OCI-LY1 (cell line): ENCODE measurements at regions not wholly inside any gene's neighbourhood (a gene's known extent, or its start where the extent isn't known, plus 50 kb on each side); places are given as distances from the start of the nearest gene placed in this dataset.

ENCODE experiments used
- H2AFZ ChIP-seq: fragments of 200-600 bp; sonication (generic), shearing (Covaris generic); 2 replicates; pipeline ENCODE4 v1.6.0; 2014; ENCODE audit warnings: antibody characterized with exemption, mild to moderate bottlenecking, low read length
- H3F3A ChIP-seq: fragments of 200-600 bp; sonication (generic), shearing (Covaris generic); 2 replicates; pipeline ENCODE4 v1.6.0; 2014; ENCODE audit warnings: mild to moderate bottlenecking, antibody characterized with exemption, low read length, moderate library complexity; ENCODE audit not compliant: insufficient read depth
- H3K27ac ChIP-seq: fragments of 200-600 bp; sonication (generic); 2 replicates; pipeline ENCODE4 v1.5.1; 2014; ENCODE audit warnings: low read length, mixed run types, mild to moderate bottlenecking, low read depth; ENCODE audit not compliant: poor library complexity, severe bottlenecking
- H3K27me3 ChIP-seq: fragments of 200-600 bp; sonication (generic); 2 replicates; pipeline ENCODE4 v1.6.0; 2014; ENCODE audit warnings: antibody characterized with exemption, mild to moderate bottlenecking, low read length, moderate library complexity; ENCODE audit not compliant: insufficient read depth
- H3K36me3 ChIP-seq: fragments of 200-600 bp; sonication (generic); 2 replicates; pipeline ENCODE4 v1.6.1; 2014; ENCODE audit warnings: mild to moderate bottlenecking, antibody characterized with exemption, low read length, moderate library complexity, mixed read lengths; ENCODE audit not compliant: insufficient read depth
- H3K4me1 ChIP-seq: fragments of 200-600 bp; sonication (generic); 2 replicates; pipeline ENCODE4 v1.5.1; 2014; ENCODE audit warnings: mild to moderate bottlenecking, low read length, moderate library complexity; ENCODE audit not compliant: insufficient read depth, severe bottlenecking
- H3K4me2 ChIP-seq: fragments of 200-600 bp; sonication (generic), shearing (Covaris generic); 2 replicates; pipeline ENCODE4 v1.6.1; 2014; ENCODE audit warnings: low read length
- H3K4me3 ChIP-seq: fragments of 200-600 bp; sonication (generic); 2 replicates; pipeline ENCODE4 v1.5.1; 2014; ENCODE audit warnings: low read length, low read depth, mild to moderate bottlenecking, mixed read lengths; ENCODE audit not compliant: poor library complexity, severe bottlenecking
- H3K79me2 ChIP-seq: fragments of 200-600 bp; shearing (Covaris generic); 2 replicates; pipeline ENCODE4 v1.6.1; 2016; ENCODE audit warnings: mixed run types, low read length, mixed read lengths; ENCODE audit not compliant: insufficient read depth
- H3K9ac ChIP-seq: fragments of 200-600 bp; sonication (generic), shearing (Covaris generic); 2 replicates; pipeline ENCODE4 v1.6.1; 2014; ENCODE audit warnings: mild to moderate bottlenecking, low read length, mixed read lengths
- H3K9me2 ChIP-seq: fragments of 200-600 bp; sonication (generic), shearing (Covaris generic); 2 replicates; pipeline ENCODE4 v1.6.1; 2014; ENCODE audit warnings: low read depth, mild to moderate bottlenecking, low read length, mixed read lengths
- H3K9me3 ChIP-seq: fragments of 200-600 bp; shearing (Covaris generic); 2 replicates; pipeline ENCODE4 v1.6.1; 2014; ENCODE audit warnings: low read length, mixed read lengths
- H4K20me1 ChIP-seq: fragments of 200-600 bp; sonication (generic), shearing (Covaris generic); 2 replicates; pipeline ENCODE4 v1.6.0; 2016; ENCODE audit warnings: mild to moderate bottlenecking, low read length; ENCODE audit not compliant: insufficient read depth
- EZH2 ChIP-seq: fragments of 200-600 bp; sonication (generic), shearing (Covaris generic); IDR thresholded peaks from 2 replicates; pipeline ENCODE4 v1.8.0; 2017; ENCODE audit warnings: borderline replicate concordance, mixed run types, mild to moderate bottlenecking, antibody characterized with exemption, low read length, moderate library complexity, mixed read lengths
- TF ChIP-seq, protein P1 (sequence below): fragments of 200-600 bp; sonication (generic), shearing (Covaris generic); IDR thresholded peaks from 2 replicates; pipeline ENCODE4 v1.5.1; 2017; ENCODE audit warnings: mild to moderate bottlenecking, antibody characterized with exemption, low read length, moderate library complexity, mixed read lengths

- H4K20me1 ChIP-seq: no peaks in the 10 kb centered on the region
- H3F3A ChIP-seq: no peaks in the 10 kb centered on the region
- no peaks in the 10 kb centered on the region for H3K79me2 ChIP-seq
- no peak overlapping the region for H2AFZ ChIP-seq
- no peak overlapping the region for H3K27ac ChIP-seq
- no peaks in the 10 kb centered on the region for H3K36me3 ChIP-seq
- no peak overlapping the region for H3K4me3 ChIP-seq
- H3K9me3 ChIP-seq: no peaks in the 10 kb centered on the region
- H3K9ac ChIP-seq: no peak overlapping the region
- no peaks in the 10 kb centered on the region for H3K27me3 ChIP-seq
- H3K9me2 ChIP-seq: no peaks in the 10 kb centered on the region
- no peak overlapping the region for H3K4me2 ChIP-seq
- no peak for TF ChIP-seq EZH2
- TF ChIP-seq, protein P1, sequence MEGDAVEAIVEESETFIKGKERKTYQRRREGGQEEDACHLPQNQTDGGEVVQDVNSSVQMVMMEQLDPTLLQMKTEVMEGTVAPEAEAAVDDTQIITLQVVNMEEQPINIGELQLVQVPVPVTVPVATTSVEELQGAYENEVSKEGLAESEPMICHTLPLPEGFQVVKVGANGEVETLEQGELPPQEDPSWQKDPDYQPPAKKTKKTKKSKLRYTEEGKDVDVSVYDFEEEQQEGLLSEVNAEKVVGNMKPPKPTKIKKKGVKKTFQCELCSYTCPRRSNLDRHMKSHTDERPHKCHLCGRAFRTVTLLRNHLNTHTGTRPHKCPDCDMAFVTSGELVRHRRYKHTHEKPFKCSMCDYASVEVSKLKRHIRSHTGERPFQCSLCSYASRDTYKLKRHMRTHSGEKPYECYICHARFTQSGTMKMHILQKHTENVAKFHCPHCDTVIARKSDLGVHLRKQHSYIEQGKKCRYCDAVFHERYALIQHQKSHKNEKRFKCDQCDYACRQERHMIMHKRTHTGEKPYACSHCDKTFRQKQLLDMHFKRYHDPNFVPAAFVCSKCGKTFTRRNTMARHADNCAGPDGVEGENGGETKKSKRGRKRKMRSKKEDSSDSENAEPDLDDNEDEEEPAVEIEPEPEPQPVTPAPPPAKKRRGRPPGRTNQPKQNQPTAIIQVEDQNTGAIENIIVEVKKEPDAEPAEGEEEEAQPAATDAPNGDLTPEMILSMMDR: peak; percentile 77
- no peaks in the 10 kb centered on the region for H3K4me1 ChIP-seq
These were observed 283.3 kb downstream of the TMEM167A start for GRCh38 chr5:82793808-82794419.

- no peak overlapping the region for H3K27ac ChIP-seq
- H3K4me2 ChIP-seq: no peak overlapping the region
- no peaks in the 10 kb centered on the region for H3F3A ChIP-seq
- H3K9me3 ChIP-seq: no peaks in the 10 kb centered on the region
- H3K27me3 ChIP-seq: no peaks in the 10 kb centered on the region
- no peaks in the 10 kb centered on the region for H3K79me2 ChIP-seq
- no peak overlapping the region for H2AFZ ChIP-seq
- no peak for TF ChIP-seq EZH2
- TF ChIP-seq, protein P1: no peak
- no peaks in the 10 kb centered on the region for H3K36me3 ChIP-seq
- H3K4me3 ChIP-seq: no peak overlapping the region
- H4K20me1 ChIP-seq: no peaks in the 10 kb centered on the region
- H3K4me1 ChIP-seq: no peaks in the 10 kb centered on the region
- no peak overlapping the region for H3K9ac ChIP-seq
- H3K9me2 ChIP-seq: no peaks in the 10 kb centered on the region
These were observed 285.1 kb downstream of the TMEM167A start for GRCh38 chr5:82792096-82792495.

DNA sequence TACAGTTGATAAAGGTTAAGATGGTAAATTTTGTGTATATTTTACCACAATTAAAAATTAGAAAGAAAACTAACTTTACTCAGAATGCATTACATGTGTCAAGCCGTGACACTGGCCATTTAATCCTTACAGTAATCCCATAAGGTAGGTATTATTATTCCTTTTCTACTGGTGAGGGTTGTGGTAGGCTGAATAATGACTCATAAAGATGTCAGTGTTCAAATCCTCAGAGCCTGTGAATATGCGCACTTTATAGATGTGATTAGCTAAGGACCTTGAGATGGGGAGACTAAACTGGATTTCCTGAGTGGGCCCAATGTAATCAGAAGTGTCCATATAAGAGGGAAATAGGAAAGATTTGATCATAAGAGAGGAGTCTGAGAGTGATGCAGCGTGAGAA is 288.1 kb downstream of the TMEM167A start:
- Histone ChIP-seq H3K9me2 (no peaks in the 10 kb centered on the region), H3K27ac (no peak overlapping the region), H3K36me3 (no peaks in the 10 kb centered on the region), H3K4me1 (no peaks in the 10 kb centered on the region), H3K4me2 (no peak overlapping the region), H3K27me3 (no peaks in the 10 kb centered on the region), H3K9ac (no peak overlapping the region), H3F3A (no peaks in the 10 kb centered on the region), H4K20me1 (no peaks in the 10 kb centered on the region), H3K9me3 (no peaks in the 10 kb centered on the region), H2AFZ (no peak overlapping the region), H3K79me2 (no peaks in the 10 kb centered on the region), H3K4me3 (no peak overlapping the region)
- TF ChIP-seq EZH2: no peak
- TF ChIP-seq, protein P1: no peak
